ENCODE measurements at regions not wholly inside any gene's neighbourhood (a gene's known extent, or its start where the extent isn't known, plus 50 kb on each side); places are given as distances from the start of the nearest gene placed in this dataset.

DNA sequence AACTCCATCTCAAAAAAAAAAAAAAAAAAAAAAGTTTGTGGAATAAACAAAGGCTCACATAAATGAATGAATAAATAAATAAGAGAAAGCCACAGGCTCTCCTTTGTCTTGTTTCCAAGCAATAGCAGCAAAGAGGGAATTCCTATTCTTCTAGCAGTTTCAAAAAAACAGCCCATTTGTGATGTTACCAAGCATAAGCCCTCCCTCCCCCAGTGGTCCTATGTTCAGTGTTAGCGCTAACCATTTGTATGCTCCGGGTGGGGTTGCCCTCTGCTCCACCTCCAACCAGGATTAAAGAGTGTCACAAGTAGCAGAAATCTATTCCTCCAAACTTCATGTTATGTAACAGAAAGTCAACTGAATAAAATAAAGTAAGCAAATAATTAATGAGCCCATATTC, 1215.0 kb upstream of the TENM4 start:
- Histone ChIP-seq H3K9me2 (replicated peaks; ENCODE audit: insufficient read depth) (no peaks in the 10 kb centered on the region), H4K20me1 (ENCODE audit: insufficient read depth, poor library complexity, severe bottlenecking) (no peaks in the 10 kb centered on the region), H3K4me3 (no peak overlapping the region), H3K27me3 (no peaks in the 10 kb centered on the region), H3K36me3 (replicated peaks; ENCODE audit: insufficient read depth, low read depth) (no peaks in the 10 kb centered on the region), H2AFZ (no peak overlapping the region), H3K4me2 (no peak overlapping the region), H3K9me3 (ENCODE audit: low read depth) (no peaks in the 10 kb centered on the region), H3K79me2 (no peaks in the 10 kb centered on the region), H3K4me1 (ENCODE audit: insufficient read depth) (no peaks in the 10 kb centered on the region), H3K27ac (no peak overlapping the region)
- WGBS (ENCODE audit: low lambda C conversion rate, missing lambda C conversion rate): 94% methylated on average over 2 of the region's 2 CpGs
- TF ChIP-seq EZH2 (IDR thresholded peaks at IDR 0.05; ENCODE audit: borderline replicate concordance) (no peak), EZH2phosphoT487 (IDR thresholded peaks at IDR 0.05; ENCODE audit: low read depth, severe bottlenecking, unreplicated experiment) (no peak)
- TF ChIP-seq, protein P1, sequence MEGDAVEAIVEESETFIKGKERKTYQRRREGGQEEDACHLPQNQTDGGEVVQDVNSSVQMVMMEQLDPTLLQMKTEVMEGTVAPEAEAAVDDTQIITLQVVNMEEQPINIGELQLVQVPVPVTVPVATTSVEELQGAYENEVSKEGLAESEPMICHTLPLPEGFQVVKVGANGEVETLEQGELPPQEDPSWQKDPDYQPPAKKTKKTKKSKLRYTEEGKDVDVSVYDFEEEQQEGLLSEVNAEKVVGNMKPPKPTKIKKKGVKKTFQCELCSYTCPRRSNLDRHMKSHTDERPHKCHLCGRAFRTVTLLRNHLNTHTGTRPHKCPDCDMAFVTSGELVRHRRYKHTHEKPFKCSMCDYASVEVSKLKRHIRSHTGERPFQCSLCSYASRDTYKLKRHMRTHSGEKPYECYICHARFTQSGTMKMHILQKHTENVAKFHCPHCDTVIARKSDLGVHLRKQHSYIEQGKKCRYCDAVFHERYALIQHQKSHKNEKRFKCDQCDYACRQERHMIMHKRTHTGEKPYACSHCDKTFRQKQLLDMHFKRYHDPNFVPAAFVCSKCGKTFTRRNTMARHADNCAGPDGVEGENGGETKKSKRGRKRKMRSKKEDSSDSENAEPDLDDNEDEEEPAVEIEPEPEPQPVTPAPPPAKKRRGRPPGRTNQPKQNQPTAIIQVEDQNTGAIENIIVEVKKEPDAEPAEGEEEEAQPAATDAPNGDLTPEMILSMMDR (IDR thresholded peaks at IDR 0.05; ENCODE audit: poor library complexity): no peak
- DNase-seq (ENCODE audit: low spot score): no peak

DNA sequence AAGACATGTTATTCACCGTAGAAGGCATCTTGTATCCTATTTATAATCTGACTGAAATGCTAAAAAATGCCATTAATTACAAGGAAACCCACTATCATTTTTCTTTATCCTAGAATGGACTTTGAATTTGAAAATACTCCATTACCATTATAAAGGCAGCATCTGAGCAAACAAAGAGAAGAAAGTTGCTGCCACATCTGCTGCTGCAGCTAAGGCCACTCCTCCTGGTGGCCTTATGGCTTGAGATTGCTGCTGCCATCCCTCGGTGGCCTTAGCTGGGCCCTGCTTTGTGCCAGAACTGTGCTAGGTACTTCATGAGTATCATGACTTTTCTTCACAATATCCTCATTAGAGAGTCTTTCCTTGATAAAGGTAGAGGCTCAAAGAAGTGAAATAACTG, 1210.1 kb upstream of the TENM4 start:
- TF ChIP-seq EZH2 (IDR thresholded peaks at IDR 0.05; ENCODE audit: borderline replicate concordance) (no peak), EZH2phosphoT487 (IDR thresholded peaks at IDR 0.05; ENCODE audit: low read depth, severe bottlenecking, unreplicated experiment) (no peak)
- TF ChIP-seq, protein P1 (IDR thresholded peaks at IDR 0.05; ENCODE audit: poor library complexity): no peak
- H3K4me1 ChIP-seq (ENCODE audit: insufficient read depth): peaks cover 12% of the 10 kb centered on the region
- H4K20me1 ChIP-seq (ENCODE audit: insufficient read depth, poor library complexity, severe bottlenecking): no peaks in the 10 kb centered on the region
- no peak overlapping the region for H3K27ac ChIP-seq
- H3K9me3 ChIP-seq (ENCODE audit: low read depth): no peaks in the 10 kb centered on the region
- H3K27me3 ChIP-seq: no peaks in the 10 kb centered on the region
- no peaks in the 10 kb centered on the region for H3K9me2 ChIP-seq (replicated peaks; ENCODE audit: insufficient read depth)
- no peak overlapping the region for H2AFZ ChIP-seq
- no peaks in the 10 kb centered on the region for H3K79me2 ChIP-seq
- 58% methylated on average over 2 of the region's 2 CpGs for WGBS (ENCODE audit: low lambda C conversion rate, missing lambda C conversion rate)
- no peaks in the 10 kb centered on the region for H3K36me3 ChIP-seq (replicated peaks; ENCODE audit: insufficient read depth, low read depth)
- no peak for DNase-seq (ENCODE audit: low spot score)
- no peak overlapping the region for H3K4me3 ChIP-seq
- no peak overlapping the region for H3K4me2 ChIP-seq

DNA sequence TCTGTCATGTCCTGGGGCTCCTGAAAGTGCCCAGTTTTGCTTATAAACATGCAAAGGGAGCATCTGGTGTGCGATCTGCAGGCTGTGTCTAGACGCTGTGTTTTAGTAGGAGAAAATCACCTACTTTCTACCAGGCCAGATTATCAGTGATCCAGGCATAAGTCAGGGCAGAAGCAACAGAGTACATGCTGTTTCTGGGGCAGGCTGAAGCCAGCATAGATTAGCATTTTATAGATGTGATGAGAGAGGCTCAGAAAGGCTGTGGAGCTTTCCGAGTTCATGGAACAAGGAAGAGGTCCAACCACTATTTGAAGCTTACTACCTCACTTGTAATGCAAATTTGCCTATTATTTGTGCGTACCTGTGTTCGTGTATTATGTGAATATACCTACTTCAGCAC, 1208.4 kb upstream of the TENM4 start:
- no peaks in the 10 kb centered on the region for H4K20me1 ChIP-seq (ENCODE audit: insufficient read depth, poor library complexity, severe bottlenecking)
- no peaks in the 10 kb centered on the region for H3K9me2 ChIP-seq (replicated peaks; ENCODE audit: insufficient read depth)
- H3K27me3 ChIP-seq: no peaks in the 10 kb centered on the region
- H2AFZ ChIP-seq: no peak overlapping the region
- peaks cover 12% of the 10 kb centered on the region for H3K4me1 ChIP-seq (ENCODE audit: insufficient read depth)
- TF ChIP-seq, protein P1 (IDR thresholded peaks at IDR 0.05; ENCODE audit: poor library complexity): no peak
- TF ChIP-seq EZH2 (IDR thresholded peaks at IDR 0.05; ENCODE audit: borderline replicate concordance) (no peak), EZH2phosphoT487 (IDR thresholded peaks at IDR 0.05; ENCODE audit: low read depth, severe bottlenecking, unreplicated experiment) (no peak)
- no peak for DNase-seq (ENCODE audit: low spot score)
- H3K9me3 ChIP-seq (ENCODE audit: low read depth): no peaks in the 10 kb centered on the region
- WGBS (ENCODE audit: low lambda C conversion rate, missing lambda C conversion rate): 72% methylated on average over 5 of the region's 5 CpGs
- no peak overlapping the region for H3K4me3 ChIP-seq
- H3K27ac ChIP-seq: no peak overlapping the region
- no peak overlapping the region for H3K4me2 ChIP-seq
- no peaks in the 10 kb centered on the region for H3K36me3 ChIP-seq (replicated peaks; ENCODE audit: insufficient read depth, low read depth)
- no peaks in the 10 kb centered on the region for H3K79me2 ChIP-seq

GRCh38 chr11:80638296-80638695, 1197.5 kb upstream of the TENM4 start:
- no peaks in the 10 kb centered on the region for H3K36me3 ChIP-seq (replicated peaks; ENCODE audit: insufficient read depth, low read depth)
- WGBS (ENCODE audit: low lambda C conversion rate, missing lambda C conversion rate): 93% methylated on average over 3 of the region's 3 CpGs
- no peak for DNase-seq (ENCODE audit: low spot score)

More at GRCh38 chr11:80638296-80638695, 1197.5 kb upstream of the TENM4 start:
- Histone ChIP-seq H3K9me3 (ENCODE audit: low read depth) (no peaks in the 10 kb centered on the region), H3K27ac (no peak overlapping the region), H3K4me1 (ENCODE audit: insufficient read depth) (peaks cover 3% of the 10 kb centered on the region), H2AFZ (no peak overlapping the region), H3K79me2 (no peaks in the 10 kb centered on the region), H3K4me2 (no peak overlapping the region), H3K4me3 (no peak overlapping the region), H3K27me3 (no peaks in the 10 kb centered on the region), H3K9me2 (replicated peaks; ENCODE audit: insufficient read depth) (no peaks in the 10 kb centered on the region), H4K20me1 (ENCODE audit: insufficient read depth, poor library complexity, severe bottlenecking) (no peaks in the 10 kb centered on the region)
- TF ChIP-seq, protein P1 (IDR thresholded peaks at IDR 0.05; ENCODE audit: poor library complexity): no peak
- TF ChIP-seq EZH2 (IDR thresholded peaks at IDR 0.05; ENCODE audit: borderline replicate concordance): no peak
- TF ChIP-seq EZH2phosphoT487 (IDR thresholded peaks at IDR 0.05; ENCODE audit: low read depth, severe bottlenecking, unreplicated experiment): no peak
